H1 (cell line): ENCODE measurements at regions not wholly inside any gene's neighbourhood (a gene's known extent, or its start where the extent isn't known, plus 50 kb on each side); places are given as distances from the start of the nearest gene placed in this dataset.

Source experiments
- CTCF ChIA-PET: fragments of 300-600 bp; sonication (Branson Sonifier 250); formaldehyde crosslinking; loops from one replicate; lab custom pipeline; 2021; ENCODE audit not compliant: partially characterized antibody; lab: Charles Lee
- POLR2A ChIA-PET: fragments of 300-600 bp; sonication (Branson Sonifier 250); formaldehyde crosslinking; loops from one replicate; lab custom pipeline; 2021; ENCODE audit warnings: inconsistent platforms; ENCODE audit not compliant: partially characterized antibody; lab: Charles Lee
- DNase-seq, 2 experiments: peaks; one replicate each; pipeline versions ENCODE4 v3.0.0 to v3.0.0-alpha.2; 2010 to 2022; ENCODE audit warnings: low spot score in 2 of 2, low read depth in 1 of 2, mixed read lengths in 1 of 2
- FAIRE-seq: peaks from 2 replicates; lab custom pipeline; 2011; peaks lifted over from hg19 to GRCh38; lab: Jason Lieb, UNC
- H2AFZ ChIP-seq: 2 replicates; pipeline ENCODE4 v1.8.1; 2012; ENCODE audit warnings: low read length, inconsistent platforms
- H2AK5ac ChIP-seq: 2 replicates; pipeline ENCODE4 v1.6.1; 2013; ENCODE audit warnings: low read depth, low read length
- H2BK120ac ChIP-seq: replicated peaks from 2 replicates; pipeline ENCODE3; 2013; ENCODE audit warnings: low read depth, low read length, inconsistent platforms
- H2BK12ac ChIP-seq: 2 replicates; pipeline ENCODE4 v1.6.1; 2013; ENCODE audit warnings: low read depth, low read length
- H2BK15ac ChIP-seq: 2 replicates; pipeline ENCODE4 v1.6.1; 2013; ENCODE audit warnings: low read length
- H2BK20ac ChIP-seq: 2 replicates; pipeline ENCODE4 v1.6.1; 2013; ENCODE audit warnings: low read length
- H2BK5ac ChIP-seq: 2 replicates; pipeline ENCODE4 v1.6.1; 2013; ENCODE audit warnings: low read depth, low read length
- H3K14ac ChIP-seq: 2 replicates; pipeline ENCODE4 v1.6.1; 2013; ENCODE audit warnings: inconsistent platforms; ENCODE audit not compliant: insufficient read length
- H3K18ac ChIP-seq: 2 replicates; pipeline ENCODE4 v1.6.1; 2013; ENCODE audit warnings: low read length; ENCODE audit errors: extremely low read depth
- H3K23ac ChIP-seq: 2 replicates; pipeline ENCODE4 v1.6.1; 2013; ENCODE audit warnings: inconsistent platforms; ENCODE audit not compliant: insufficient read length
- H3K23me2 ChIP-seq: 2 replicates; pipeline ENCODE4 v1.6.1; 2013; ENCODE audit warnings: low read depth, low read length
- H3K27ac ChIP-seq: 2 replicates; pipeline ENCODE4 v1.6.1; 2011; ENCODE audit warnings: low read depth, low read length, inconsistent platforms
- H3K27me3 ChIP-seq, 4 experiments: replicated peaks in 1 of 4; 1 replicate in 1 of 4; 2 replicates in 3 of 4; pipeline versions ENCODE4 v1.6.1 to v1.8.1; 2011 to 2013; ENCODE audit warnings: low read length in 3 of 4, mild to moderate bottlenecking in 3 of 4, inconsistent platforms in 2 of 4, mixed read lengths in 2 of 4, moderate library complexity in 1 of 4; ENCODE audit not compliant: control insufficient read depth in 3 of 4, insufficient read depth in 3 of 4; ENCODE audit errors: extremely low read depth in 1 of 4
- H3K36me3 ChIP-seq, 4 experiments: 2 replicates each; pipeline versions ENCODE4 v1.6.1 to v1.8.1; 2011 to 2013; ENCODE audit warnings: mild to moderate bottlenecking in 4 of 4, low read length in 3 of 4, moderate library complexity in 2 of 4, control low read depth in 1 of 4, inconsistent platforms in 1 of 4; ENCODE audit not compliant: insufficient read depth in 4 of 4, control insufficient read depth in 2 of 4
- H3K4ac ChIP-seq: replicated peaks from 2 replicates; pipeline ENCODE3; 2013; ENCODE audit warnings: low read length, low read depth, mixed read lengths, inconsistent platforms; ENCODE audit not compliant: insufficient read length
- H3K4me1 ChIP-seq, 4 experiments: replicated peaks in 1 of 4; 1 replicate in 1 of 4; 2 replicates in 3 of 4; pipeline versions ENCODE4 v1.6.1 to v1.8.1; 2011 to 2013; ENCODE audit warnings: low read length in 3 of 4, inconsistent platforms in 2 of 4, mixed read lengths in 1 of 4; ENCODE audit not compliant: insufficient read depth in 4 of 4, control insufficient read depth in 3 of 4
- H3K4me2 ChIP-seq, 2 experiments: 2 replicates each; pipeline versions ENCODE4 v1.6.1 to v1.8.1; 2011 to 2013; ENCODE audit warnings: low read depth in 2 of 2, low read length in 2 of 2, control low read depth in 1 of 2, inconsistent platforms in 1 of 2, mild to moderate bottlenecking in 1 of 2; ENCODE audit not compliant: insufficient read depth in 1 of 2
- H3K4me3 ChIP-seq, 4 experiments: fragments of 200-600, 300-600 bp in 1 of 4; sonication (generic), shearing (Covaris generic), sonication (Bioruptor Twin) in 1 of 4; 2 replicates each; pipeline versions ENCODE4 v1.5.1 to v1.8.1; 2011 to 2016; ENCODE audit warnings: low read length in 4 of 4, low read depth in 3 of 4, control low read depth in 2 of 4, inconsistent platforms in 2 of 4, mild to moderate bottlenecking in 2 of 4, mixed read lengths in 1 of 4, moderate library complexity in 1 of 4; ENCODE audit not compliant: insufficient read depth in 2 of 4; ENCODE audit errors: extremely low read depth in 1 of 4
- H3K56ac ChIP-seq: replicated peaks from 2 replicates; pipeline ENCODE3; 2013; ENCODE audit warnings: low read depth, mild to moderate bottlenecking, mixed read lengths, low read length, inconsistent platforms; ENCODE audit not compliant: insufficient read length
- H3K79me1 ChIP-seq: 2 replicates; pipeline ENCODE4 v1.6.1; 2013; ENCODE audit warnings: low read depth, low read length, control low read depth
- H3K79me2 ChIP-seq, 2 experiments: 2 replicates each; pipeline versions ENCODE4 v1.6.1 to v1.8.1; 2012 to 2013; ENCODE audit warnings: low read length in 2 of 2, mild to moderate bottlenecking in 2 of 2, inconsistent platforms in 1 of 2; ENCODE audit not compliant: insufficient read depth in 2 of 2, control insufficient read depth in 1 of 2
- H3K9ac ChIP-seq, 4 experiments: replicated peaks in 1 of 4; 1 replicate in 1 of 4; 2 replicates in 3 of 4; pipeline versions ENCODE4 v1.6.1 to v1.8.1; 2011 to 2013; ENCODE audit warnings: low read depth in 3 of 4, low read length in 3 of 4, control low read depth in 2 of 4, mild to moderate bottlenecking in 2 of 4, moderate library complexity in 2 of 4, inconsistent platforms in 1 of 4; ENCODE audit errors: extremely low read depth in 1 of 4
- H3K9me3 ChIP-seq, 2 experiments: 2 replicates each; pipeline versions ENCODE4 v1.6.1 to v1.8.1; 2012 to 2013; ENCODE audit warnings: mild to moderate bottlenecking in 2 of 2, moderate library complexity in 2 of 2, control low read depth in 1 of 2, inconsistent platforms in 1 of 2, low read depth in 1 of 2, low read length in 1 of 2, mixed read lengths in 1 of 2; ENCODE audit not compliant: insufficient read depth in 2 of 2
- H4K20me1 ChIP-seq, 2 experiments: replicated peaks in 1 of 2; 2 replicates each; pipeline versions ENCODE3 to v1.8.1; 2011 to 2013; ENCODE audit warnings: inconsistent platforms in 2 of 2, low read length in 2 of 2, mild to moderate bottlenecking in 1 of 2; ENCODE audit not compliant: insufficient read depth in 2 of 2, control insufficient read depth in 1 of 2
- H4K5ac ChIP-seq: 2 replicates; pipeline ENCODE4 v1.6.1; 2013; ENCODE audit warnings: low read length, low read depth, mixed read lengths, inconsistent platforms; ENCODE audit not compliant: insufficient read length
- H4K8ac ChIP-seq: 2 replicates; pipeline ENCODE4 v1.8.0; 2013; ENCODE audit warnings: mild to moderate bottlenecking, moderate library complexity, low read length, inconsistent platforms; ENCODE audit not compliant: insufficient read depth; ENCODE audit errors: extremely low read depth
- H4K91ac ChIP-seq: replicated peaks from 2 replicates; pipeline ENCODE3; 2013; ENCODE audit warnings: low read length, mixed read lengths, inconsistent platforms; ENCODE audit not compliant: insufficient read length
- ATF2 ChIP-seq: IDR thresholded peaks from 2 replicates; pipeline ENCODE4 v1.6.1; 2012; ENCODE audit warnings: low read length, inconsistent platforms
- CHD2 ChIP-seq: IDR thresholded peaks from 2 replicates; pipeline ENCODE4 v1.6.1; 2012; ENCODE audit warnings: low read length, improper control_type of control experiment
- CREB1 ChIP-seq: IDR thresholded peaks from 2 replicates; pipeline ENCODE4 v1.6.1; 2012; ENCODE audit warnings: inconsistent platforms
- CTBP2 ChIP-seq: IDR thresholded peaks from 2 replicates; pipeline ENCODE4 v1.7.0; 2011; ENCODE audit warnings: borderline replicate concordance, mild to moderate bottlenecking, moderate library complexity, mixed read lengths, low read length; ENCODE audit not compliant: insufficient read depth, insufficient read length
- EZH2 ChIP-seq: fragments of 200-600 bp; sonication (generic); IDR thresholded peaks from 2 replicates; pipeline ENCODE4 v1.7.1; 2012; ENCODE audit warnings: low read depth, mild to moderate bottlenecking, moderate library complexity, low read length, inconsistent platforms; ENCODE audit not compliant: severe bottlenecking
- GTF2F1 ChIP-seq: IDR thresholded peaks from 2 replicates; pipeline ENCODE4 v1.6.1; 2012; ENCODE audit warnings: low read depth, low read length, improper control_type of control experiment, borderline replicate concordance
- KDM4A ChIP-seq: IDR thresholded peaks from one replicate; pipeline ENCODE4 v1.7.1; 2012; ENCODE audit warnings: low read depth, mild to moderate bottlenecking, moderate library complexity, low read length, inconsistent platforms; ENCODE audit not compliant: severe bottlenecking
- NANOG ChIP-seq: IDR thresholded peaks from 2 replicates; pipeline ENCODE4 v1.6.1; 2011; ENCODE audit warnings: low read length, low read depth, mild to moderate bottlenecking, inconsistent platforms; ENCODE audit not compliant: insufficient read depth, poor library complexity, severe bottlenecking
- NRF1 ChIP-seq: IDR thresholded peaks from 2 replicates; pipeline ENCODE4 v1.6.1; 2011; ENCODE audit warnings: mild to moderate bottlenecking, low read depth, low read length, improper control_type of control experiment
- POLR2AphosphoS5 ChIP-seq: IDR thresholded peaks from 2 replicates; pipeline ENCODE4 v1.6.1; 2011; ENCODE audit warnings: low read depth, low read length
- RBBP5 ChIP-seq: IDR thresholded peaks from 2 replicates; pipeline ENCODE4 v1.7.1; 2012; ENCODE audit warnings: low read depth, mild to moderate bottlenecking, inconsistent platforms, low read length, moderate library complexity, borderline replicate concordance
- RNF2 ChIP-seq: fragments of 200-900, 300-1000 bp; sonication (generic); IDR thresholded peaks from 2 replicates; pipeline ENCODE4 v1.7.1; 2016; ENCODE audit warnings: borderline replicate concordance, low read depth, mild to moderate bottlenecking, antibody characterized with exemption, low read length; ENCODE audit not compliant: poor library complexity, severe bottlenecking; ENCODE audit errors: missing control alignments
- WGBS, 2 experiments: shearing (Covaris generic) in 1 of 2; methylation state at CpG; one replicate each; pipeline versions ENCODE4 v1.1.6 to v1.1.7; 2013 to 2015; ENCODE audit warnings: low lambda C conversion rate in 2 of 2, mixed read lengths in 2 of 2, inconsistent platforms in 1 of 2, low coverage in 1 of 2, missing lambda C conversion rate in 1 of 2; ENCODE audit not compliant: insufficient replicate concordance in 2 of 2, insufficient coverage in 1 of 2, insufficient read length in 1 of 2; ENCODE audit errors: extremely low coverage in 1 of 2, missing lambda C conversion rate in 1 of 2; 5-methylcytosine and 5-hydroxymethylcytosine counted together

DNA sequence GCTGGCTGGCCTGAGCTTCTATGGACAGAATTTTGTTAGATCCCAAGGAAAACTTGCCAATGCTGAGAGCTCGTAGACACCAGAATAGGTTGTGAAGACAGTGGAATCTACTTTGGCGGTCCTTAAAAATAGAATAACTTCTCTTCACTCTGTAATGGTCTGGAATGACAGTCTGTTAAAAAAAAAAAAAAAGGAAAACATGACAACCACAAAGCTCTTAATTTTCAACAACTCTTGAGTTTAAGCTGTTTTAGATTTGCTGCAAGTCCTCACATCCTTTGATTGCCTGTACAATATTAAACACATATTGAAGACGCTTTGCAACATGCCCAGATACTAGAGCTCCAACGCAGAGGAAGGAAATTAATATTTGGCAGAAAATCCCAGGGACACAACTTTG is 122.8 kb upstream of the GALNT15 start:
- no peaks in the 10 kb centered on the region for H3K36me3 ChIP-seq
- H4K91ac ChIP-seq: no peak overlapping the region
- H3K79me1 ChIP-seq: no peaks in the 10 kb centered on the region
- no peak overlapping the region for H3K4me3 ChIP-seq
- no peak overlapping the region for H2BK5ac ChIP-seq
- no peak overlapping the region for H3K27ac ChIP-seq
- no peak overlapping the region for H3K9ac ChIP-seq
- no peak overlapping the region for H4K8ac ChIP-seq
- H2BK15ac ChIP-seq: no peak overlapping the region
- H2AFZ ChIP-seq: no peak overlapping the region
- ChIA-PET POLR2A (interaction anchor here (0.5 kb wide), 1 partner anchor 183 kb away, joined by 3 read pairs; no protein-coding TSS in a partner anchor), CTCF (interaction anchor here (0.7 to 8.4 kb wide), 10 partner anchors 8 to 196 kb away, joined by 3 to 50 read pairs (median 16); partner anchors contain the start of gene GALNT15)
- no peak overlapping the region for H3K56ac ChIP-seq
- FAIRE-seq (no peak), DNase-seq (no peak)
- H3K4me2 ChIP-seq: no peak overlapping the region
- no peak overlapping the region for H2BK12ac ChIP-seq
- H3K18ac ChIP-seq: no peak overlapping the region
- no peak overlapping the region for H4K5ac ChIP-seq
- H2BK120ac ChIP-seq: no peak overlapping the region
- 93% methylated on average over 4 of the region's 4 CpGs; no CpG with 5 or more reads in 1 of the 2 experiments for WGBS, 2 experiments
- no peaks in the 10 kb centered on the region for H3K79me2 ChIP-seq
- H3K4ac ChIP-seq: no peak overlapping the region
- H3K14ac ChIP-seq: no peak overlapping the region
- H2AK5ac ChIP-seq: no peak overlapping the region
- no peak overlapping the region for H3K23ac ChIP-seq
- H3K27me3 ChIP-seq: no peaks in the 10 kb centered on the region
- H3K9me3 ChIP-seq: no peaks in the 10 kb centered on the region
- no peaks in the 10 kb centered on the region for H3K23me2 ChIP-seq
- no peaks in the 10 kb centered on the region for H4K20me1 ChIP-seq
- no peaks in the 10 kb centered on the region for H3K4me1 ChIP-seq
- H2BK20ac ChIP-seq: no peak overlapping the region
- TF ChIP-seq NRF1 (no peak), NANOG (no peak), ATF2 (no peak), KDM4A (no peak), CTBP2 (no peak), CREB1 (no peak), POLR2AphosphoS5 (no peak), GTF2F1 (no peak), RBBP5 (no peak), CHD2 (no peak), RNF2 (no peak), EZH2 (no peak)
